OCI-LY7 (cell line): ENCODE measurements at regions not wholly inside any gene's neighbourhood (a gene's known extent, or its start where the extent isn't known, plus 50 kb on each side); places are given as distances from the start of the nearest gene placed in this dataset.

Experiments used
- BruUV-seq: library from RNA; stranded (reverse); fragments of 400-500 nt; replicated peaks from 2 replicates; lab custom pipeline; 2021; lab: Mats Ljungman, UMichigan
- CTCF ChIA-PET: fragments of 300-600 bp; sonication (Branson Sonifier 250); formaldehyde crosslinking; loops from one replicate; lab custom pipeline; 2022; ENCODE audit warnings: antibody characterized with exemption; ENCODE audit not compliant: unreplicated experiment; lab: Charles Lee
- POLR2A ChIA-PET: fragments of 300-600 bp; sonication (Branson Sonifier 250); formaldehyde crosslinking; loops from one replicate; lab custom pipeline; 2022; ENCODE audit warnings: antibody characterized with exemption; lab: Charles Lee
- DNase-seq: peaks from one replicate; pipeline ENCODE4 v3.0.0-alpha.2; 2015; ENCODE audit warnings: low spot score
- H2AFZ ChIP-seq: fragments of 200-600 bp; sonication (generic), shearing (Covaris generic); 2 replicates; pipeline ENCODE4 v1.6.1; 2014; ENCODE audit warnings: mild to moderate bottlenecking, antibody characterized with exemption, low read length, moderate library complexity
- H3K27ac ChIP-seq: fragments of 200-600 bp; sonication (generic); 2 replicates; pipeline ENCODE4 v1.5.1; 2014; ENCODE audit warnings: mixed run types, low read depth, mild to moderate bottlenecking, moderate library complexity, low read length, inconsistent platforms; ENCODE audit not compliant: poor library complexity, severe bottlenecking
- H3K36me3 ChIP-seq: fragments of 200-600 bp; sonication (generic); 2 replicates; pipeline ENCODE4 v1.6.1; 2014; ENCODE audit warnings: mild to moderate bottlenecking, antibody characterized with exemption, low read length, moderate library complexity, mixed read lengths; ENCODE audit not compliant: insufficient read depth
- H3K4me1 ChIP-seq: fragments of 200-600 bp; sonication (generic); 2 replicates; pipeline ENCODE4 v1.5.1; 2014; ENCODE audit warnings: mild to moderate bottlenecking, low read length; ENCODE audit not compliant: insufficient read depth, poor library complexity, severe bottlenecking
- H3K4me2 ChIP-seq: fragments of 200-600 bp; sonication (generic); 2 replicates; pipeline ENCODE4 v1.6.1; 2014; ENCODE audit warnings: mild to moderate bottlenecking, low read length
- H3K4me3 ChIP-seq: fragments of 200-600 bp; sonication (generic); 2 replicates; pipeline ENCODE4 v1.5.1; 2014; ENCODE audit warnings: mild to moderate bottlenecking, low read depth, low read length; ENCODE audit not compliant: poor library complexity, severe bottlenecking
- H3K79me2 ChIP-seq: fragments of 200-600 bp; sonication (generic); 2 replicates; pipeline ENCODE4 v1.6.1; 2016; ENCODE audit warnings: low read depth, mild to moderate bottlenecking, low read length, moderate library complexity, mixed read lengths; ENCODE audit not compliant: insufficient read depth
- H3K9me2 ChIP-seq: fragments of 200-600 bp; sonication (generic); 2 replicates; pipeline ENCODE4 v1.6.1; 2016; ENCODE audit warnings: mild to moderate bottlenecking, low read length, mixed read lengths; ENCODE audit not compliant: insufficient read depth
- H3K9me3 ChIP-seq: fragments of 200-600 bp; sonication (generic); 2 replicates; pipeline ENCODE4 v1.6.1; 2014; ENCODE audit warnings: mild to moderate bottlenecking, mixed run types, low read length, mixed read lengths
- H4K20me1 ChIP-seq: fragments of 200-600 bp; sonication (generic); 2 replicates; pipeline ENCODE4 v1.6.1; 2014; ENCODE audit warnings: mild to moderate bottlenecking, antibody characterized with exemption, low read length, moderate library complexity, mixed read lengths; ENCODE audit not compliant: insufficient read depth
- EZH2phosphoT487 ChIP-seq: fragments of 200-600 bp; sonication (generic); IDR thresholded peaks from 2 replicates; pipeline ENCODE4 v1.6.1; 2018; ENCODE audit warnings: low read depth, borderline replicate concordance, mild to moderate bottlenecking, mixed run types, antibody characterized with exemption, low read length, moderate library complexity, mixed read lengths
- intact Hi-C: fragments of 100-400 bp; cut with micrococcal nuclease; formaldehyde crosslinking; loops from one replicate; pipeline ENCODE4 v1.10.0; 2022; ENCODE audit not compliant: unreplicated experiment
- TF ChIP-seq, protein P1 (sequence below): fragments of 200-600 bp; sonication (generic); conservative IDR thresholded peaks from 2 replicates; pipeline ENCODE4 v1.5.1; 2014; ENCODE audit warnings: mild to moderate bottlenecking, antibody characterized with exemption, low read length, moderate library complexity, mixed read lengths

DNA sequence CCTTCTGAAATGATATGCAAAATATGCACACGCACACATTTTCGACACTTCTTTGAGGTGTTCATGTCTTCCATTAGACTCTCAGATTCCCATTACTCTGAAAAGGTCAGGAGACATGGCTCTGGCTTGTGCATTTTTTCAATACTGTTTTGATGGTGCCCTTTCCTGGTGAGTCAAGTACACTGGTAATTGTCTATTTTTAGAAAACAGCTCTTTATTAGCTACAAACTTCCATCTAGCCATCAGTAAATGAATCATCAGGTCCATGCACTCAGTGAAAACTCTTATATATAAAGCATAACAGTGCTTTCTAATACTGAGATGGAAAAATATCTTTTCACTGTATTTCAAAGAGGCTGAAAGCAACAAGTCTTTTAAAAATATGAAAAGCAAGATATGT lies 194.9 kb downstream of the GALNT1 start:
- Histone ChIP-seq H3K36me3 (no peaks in the 10 kb centered on the region), H3K4me1 (no peaks in the 10 kb centered on the region), H3K27ac (no peak overlapping the region), H3K4me3 (no peak overlapping the region), H3K4me2 (no peak overlapping the region), H3K9me3 (no peaks in the 10 kb centered on the region), H3K9me2 (no peaks in the 10 kb centered on the region), H4K20me1 (no peaks in the 10 kb centered on the region), H3K79me2 (no peaks in the 10 kb centered on the region), H2AFZ (no peak overlapping the region)
- BruUV-seq: no TSS peak
- ChIA-PET POLR2A (interaction anchor here (0.6 kb wide), 1 partner anchor 193 kb away, joined by 3 read pairs; no protein-coding TSS in a partner anchor), CTCF (no interaction called here)
- no peak for TF ChIP-seq EZH2phosphoT487
- TF ChIP-seq, protein P1, sequence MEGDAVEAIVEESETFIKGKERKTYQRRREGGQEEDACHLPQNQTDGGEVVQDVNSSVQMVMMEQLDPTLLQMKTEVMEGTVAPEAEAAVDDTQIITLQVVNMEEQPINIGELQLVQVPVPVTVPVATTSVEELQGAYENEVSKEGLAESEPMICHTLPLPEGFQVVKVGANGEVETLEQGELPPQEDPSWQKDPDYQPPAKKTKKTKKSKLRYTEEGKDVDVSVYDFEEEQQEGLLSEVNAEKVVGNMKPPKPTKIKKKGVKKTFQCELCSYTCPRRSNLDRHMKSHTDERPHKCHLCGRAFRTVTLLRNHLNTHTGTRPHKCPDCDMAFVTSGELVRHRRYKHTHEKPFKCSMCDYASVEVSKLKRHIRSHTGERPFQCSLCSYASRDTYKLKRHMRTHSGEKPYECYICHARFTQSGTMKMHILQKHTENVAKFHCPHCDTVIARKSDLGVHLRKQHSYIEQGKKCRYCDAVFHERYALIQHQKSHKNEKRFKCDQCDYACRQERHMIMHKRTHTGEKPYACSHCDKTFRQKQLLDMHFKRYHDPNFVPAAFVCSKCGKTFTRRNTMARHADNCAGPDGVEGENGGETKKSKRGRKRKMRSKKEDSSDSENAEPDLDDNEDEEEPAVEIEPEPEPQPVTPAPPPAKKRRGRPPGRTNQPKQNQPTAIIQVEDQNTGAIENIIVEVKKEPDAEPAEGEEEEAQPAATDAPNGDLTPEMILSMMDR: no peak
- no peak for DNase-seq
- intact Hi-C loops: no loop called here

DNA sequence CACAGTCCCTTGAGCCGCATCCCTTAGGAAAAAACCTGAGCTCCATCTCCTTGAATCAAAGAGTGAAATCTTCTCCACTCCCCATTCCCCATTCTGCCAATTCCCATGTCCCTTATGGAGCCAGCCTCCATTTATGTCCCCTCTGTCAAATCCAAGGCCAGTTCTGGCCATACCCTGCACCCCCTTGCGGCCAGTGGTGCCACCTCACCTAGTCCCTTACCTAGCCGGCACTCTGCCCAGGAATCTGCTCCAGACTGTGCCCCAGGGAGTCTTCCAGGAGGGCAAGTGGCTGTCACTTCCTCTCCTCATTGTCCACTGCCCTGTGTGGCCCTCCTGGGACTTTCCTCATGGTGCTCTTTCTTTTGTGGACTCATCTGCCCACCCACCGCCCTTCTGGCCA lies 195.4 kb upstream of the RMP24 start:
- Histone ChIP-seq H3K4me3 (no peak overlapping the region), H3K9me2 (no peaks in the 10 kb centered on the region), H2AFZ (no peak overlapping the region), H3K4me1 (no peaks in the 10 kb centered on the region), H4K20me1 (no peaks in the 10 kb centered on the region), H3K4me2 (no peak overlapping the region), H3K79me2 (no peaks in the 10 kb centered on the region), H3K9me3 (no peaks in the 10 kb centered on the region), H3K36me3 (no peaks in the 10 kb centered on the region), H3K27ac (no peak overlapping the region)
- POLR2A ChIA-PET: interaction anchor here (0.6 kb wide), 1 partner anchor 194 kb away, joined by 3 read pairs; no protein-coding TSS in a partner anchor
- DNase-seq: no peak
- CTCF ChIA-PET: no interaction called here
- intact Hi-C loops: no loop called here
- BruUV-seq: no TSS peak
- TF ChIP-seq, protein P1: no peak
- no peak for TF ChIP-seq EZH2phosphoT487

DNA sequence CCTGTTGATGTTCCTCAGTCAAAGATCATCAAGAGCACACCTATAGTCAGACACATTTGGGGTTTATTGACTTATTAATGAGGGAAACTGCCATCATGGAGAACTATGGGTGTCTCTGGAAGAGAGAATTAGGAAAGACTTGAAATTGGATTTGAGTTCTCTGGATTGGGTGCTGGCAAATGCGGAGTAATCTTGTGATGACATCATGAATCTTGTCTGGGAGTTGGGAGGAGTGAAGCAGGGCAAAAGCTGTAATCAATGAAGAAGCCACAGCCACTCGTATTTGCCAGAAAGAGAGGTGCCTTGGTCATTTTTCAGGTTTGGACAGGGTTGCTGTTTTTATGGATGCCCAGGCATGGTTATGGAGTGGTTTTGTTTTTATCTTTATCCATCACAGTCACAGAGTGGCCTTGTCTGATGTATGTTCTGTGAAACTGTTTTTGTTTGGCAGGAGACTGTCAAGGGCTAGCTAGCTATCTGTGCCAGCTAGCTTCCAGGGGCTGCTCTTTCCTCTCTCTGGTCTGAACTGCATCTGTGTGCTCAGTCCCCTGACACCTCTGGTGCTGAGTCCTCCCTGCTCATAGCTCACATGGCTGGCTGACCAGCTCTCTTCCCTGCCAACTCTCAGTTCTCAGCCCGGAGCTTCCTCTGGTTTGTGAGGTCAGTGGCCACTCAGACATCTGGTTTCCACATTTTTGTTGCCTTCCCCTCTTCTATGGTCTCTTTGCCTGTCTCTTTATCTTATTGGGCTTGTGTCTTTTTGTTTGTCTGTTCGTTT lies 193.4 kb upstream of the RMP24 start:
- TF ChIP-seq, protein P1: no peak
- no peak for TF ChIP-seq EZH2phosphoT487
- Histone ChIP-seq H3K79me2 (no peaks in the 10 kb centered on the region), H3K9me2 (no peaks in the 10 kb centered on the region), H2AFZ (no peak overlapping the region), H3K27ac (no peak overlapping the region), H3K4me1 (no peaks in the 10 kb centered on the region), H3K9me3 (no peaks in the 10 kb centered on the region), H3K4me2 (no peak overlapping the region), H4K20me1 (no peaks in the 10 kb centered on the region), H3K36me3 (no peaks in the 10 kb centered on the region), H3K4me3 (no peak overlapping the region)
- no peak for DNase-seq
- BruUV-seq: no TSS peak
- CTCF ChIA-PET: no interaction called here
- intact Hi-C loops: no loop called here
- POLR2A ChIA-PET: interaction anchor here (0.6 to 1.5 kb wide), 3 partner anchors 20 to 180 kb away, joined by 3 to 5 read pairs (median 4); no protein-coding TSS in a partner anchor
